ENCODE measurements at regions not wholly inside any gene's neighbourhood (a gene's known extent, or its start where the extent isn't known, plus 50 kb on each side); places are given as distances from the start of the nearest gene placed in this dataset.

DNA sequence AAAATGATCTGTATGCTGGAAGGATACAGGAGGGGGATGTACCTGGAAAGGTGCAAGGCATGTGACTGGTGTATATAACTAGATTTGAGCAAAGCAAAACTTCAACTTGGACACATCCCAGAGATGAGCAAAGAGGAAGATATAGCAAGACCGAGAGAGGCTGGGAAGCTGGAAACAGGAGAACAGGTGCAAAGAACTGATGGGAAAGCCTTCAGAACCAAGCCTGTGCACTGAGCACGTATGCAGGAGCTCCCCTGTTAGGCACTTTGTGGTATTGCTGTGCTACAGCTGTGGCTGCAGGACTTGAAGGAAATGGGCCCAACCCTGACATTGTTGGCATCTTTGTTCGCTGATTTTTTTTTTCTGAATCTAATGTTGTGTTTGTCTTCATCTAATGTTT lies 120.7 kb upstream of the PWP1 start:
- H3K14ac ChIP-seq (ENCODE audit: insufficient read depth, low read length): no peak overlapping the region
- no peak overlapping the region for H3K23ac ChIP-seq (ENCODE audit: insufficient read length, low read depth, low read length)
- Mint-ChIP-seq H3K27me3 (ENCODE audit: low read depth) (peaks cover 2% of the 10 kb centered on the region; the same call in 1 of the 2 replicates), H3K36me3 (ENCODE audit: insufficient read depth in 1 of 3, low read depth in 3 of 3) (no peaks in the 10 kb centered on the region), H3K4me1 (peaks cover 11 to 12% of the 10 kb centered on the region in 2 experiments), H3K27ac (peak overlapping the region in 1 of 3 experiments; percentile 82; a peak in 1 of 7 replicates), H3K9me3 (no peaks in the 10 kb centered on the region), H3K4me3 (no peak overlapping the region; a peak in 1 of 5 replicates)
- no peak overlapping the region for H2AK5ac ChIP-seq (ENCODE audit: insufficient read length, low read length)
- no peak overlapping the region for H3K27ac ChIP-seq (ENCODE audit: insufficient read length, low read depth, low read length)
- H3K9me3 ChIP-seq (ENCODE audit: control insufficient read depth, low read depth, low read length): no peaks in the 10 kb centered on the region
- H3K56ac ChIP-seq (ENCODE audit: insufficient read length, low read depth, low read length): no peak overlapping the region
- DNase-seq: peak; percentile 64
- H2BK120ac ChIP-seq (ENCODE audit: low read depth, low read length, poor library complexity, severe bottlenecking): no peak overlapping the region
- no peak overlapping the region for H2AFZ ChIP-seq (ENCODE audit: low read length)
- no peak overlapping the region for H2BK12ac ChIP-seq (ENCODE audit: insufficient read length, low read depth, low read length)
- H2BK15ac ChIP-seq (ENCODE audit: low read depth, low read length): no peak overlapping the region
- no peaks in the 10 kb centered on the region for H3K27me3 ChIP-seq (ENCODE audit: insufficient read depth, low read length)
- H3K23me2 ChIP-seq (ENCODE audit: insufficient read length, low read depth, low read length, poor library complexity, severe bottlenecking): no peaks in the 10 kb centered on the region
- H3K9ac ChIP-seq (ENCODE audit: extremely low read depth, insufficient read length, low read length): no peak overlapping the region
- no peak overlapping the region for H2BK20ac ChIP-seq (ENCODE audit: low read depth, low read length, poor library complexity, severe bottlenecking)
- no peak overlapping the region for H3K4ac ChIP-seq (ENCODE audit: low read depth, low read length)
- H3K18ac ChIP-seq (ENCODE audit: insufficient read length, low read depth, low read length): no peak overlapping the region
- no peak overlapping the region for H3T11ph ChIP-seq (ENCODE audit: low read length)
- H4K91ac ChIP-seq (ENCODE audit: insufficient read length, low read depth, low read length): no peak overlapping the region
- H3K79me2 ChIP-seq (ENCODE audit: insufficient read depth, low read length): no peaks in the 10 kb centered on the region
- TF ChIP-seq, protein P1, sequence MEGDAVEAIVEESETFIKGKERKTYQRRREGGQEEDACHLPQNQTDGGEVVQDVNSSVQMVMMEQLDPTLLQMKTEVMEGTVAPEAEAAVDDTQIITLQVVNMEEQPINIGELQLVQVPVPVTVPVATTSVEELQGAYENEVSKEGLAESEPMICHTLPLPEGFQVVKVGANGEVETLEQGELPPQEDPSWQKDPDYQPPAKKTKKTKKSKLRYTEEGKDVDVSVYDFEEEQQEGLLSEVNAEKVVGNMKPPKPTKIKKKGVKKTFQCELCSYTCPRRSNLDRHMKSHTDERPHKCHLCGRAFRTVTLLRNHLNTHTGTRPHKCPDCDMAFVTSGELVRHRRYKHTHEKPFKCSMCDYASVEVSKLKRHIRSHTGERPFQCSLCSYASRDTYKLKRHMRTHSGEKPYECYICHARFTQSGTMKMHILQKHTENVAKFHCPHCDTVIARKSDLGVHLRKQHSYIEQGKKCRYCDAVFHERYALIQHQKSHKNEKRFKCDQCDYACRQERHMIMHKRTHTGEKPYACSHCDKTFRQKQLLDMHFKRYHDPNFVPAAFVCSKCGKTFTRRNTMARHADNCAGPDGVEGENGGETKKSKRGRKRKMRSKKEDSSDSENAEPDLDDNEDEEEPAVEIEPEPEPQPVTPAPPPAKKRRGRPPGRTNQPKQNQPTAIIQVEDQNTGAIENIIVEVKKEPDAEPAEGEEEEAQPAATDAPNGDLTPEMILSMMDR (conservative IDR thresholded peaks at IDR 0.05): peak; percentile 68
- H4K8ac ChIP-seq (replicated peaks; ENCODE audit: insufficient read length, low read depth, low read length): no peak overlapping the region
- H2BK5ac ChIP-seq (ENCODE audit: insufficient read length, low read length): no peak overlapping the region
- H4K20me1 ChIP-seq (ENCODE audit: control insufficient read depth, insufficient read depth, insufficient read length): no peaks in the 10 kb centered on the region
- peaks cover 7% of the 10 kb centered on the region for H3K4me1 ChIP-seq (ENCODE audit: insufficient read depth, low read length)
- H3K79me1 ChIP-seq (ENCODE audit: insufficient read depth, low read depth, low read length, poor library complexity, severe bottlenecking): no peaks in the 10 kb centered on the region
- no peak overlapping the region for H4K5ac ChIP-seq (ENCODE audit: insufficient read length, low read depth, low read length)
- WGBS (ENCODE audit: extremely low coverage, insufficient read length, low lambda C conversion rate): no CpG with 5 or more reads among the region's 3 CpGs
- H3K4me2 ChIP-seq (ENCODE audit: insufficient read depth, insufficient read length, low read length): no peak overlapping the region

Measured in H9 (cell line).